Liver (tissue), 3 donors: ENCODE measurements at regions not wholly inside any gene's neighbourhood (a gene's known extent, or its start where the extent isn't known, plus 50 kb on each side); places are given as distances from the start of the nearest gene placed in this dataset.

Source experiments
- HNF4A ChIP-seq, 2 donors: conservative IDR thresholded peaks; 2 replicates each; pipeline ENCODE4 v1.6.1; 2016; ENCODE audit warnings: antibody characterized with exemption in 2 of 2, mild to moderate bottlenecking in 2 of 2
- JUND ChIP-seq, 2 donors: IDR thresholded peaks; 2 replicates each; pipeline ENCODE4 v1.6.1; 2016; ENCODE audit warnings: antibody characterized with exemption in 2 of 2
- SP1 ChIP-seq: IDR thresholded peaks from 2 replicates; pipeline ENCODE4 v1.6.1; 2018; ENCODE audit warnings: antibody characterized with exemption, mild to moderate bottlenecking
- YY1 ChIP-seq: IDR thresholded peaks from 2 replicates; pipeline ENCODE4 v1.6.1; 2016; ENCODE audit warnings: antibody characterized with exemption, mild to moderate bottlenecking
- TF ChIP-seq, protein P1 (sequence below): fragments of 150-350 bp; IDR thresholded peaks from 2 replicates; pipeline ENCODE4 v1.5.1; 2017; ENCODE audit warnings: improper control_type of control experiment, low read depth, low read length; ENCODE audit not compliant: missing input control
- TF ChIP-seq, protein P2 (sequence below): IDR thresholded peaks from 2 replicates; pipeline ENCODE4 v1.6.1; 2016; ENCODE audit warnings: antibody characterized with exemption, mild to moderate bottlenecking
- TF ChIP-seq, protein P3 (sequence below): IDR thresholded peaks from 2 replicates; pipeline ENCODE4 v1.6.1; 2016; ENCODE audit warnings: antibody characterized with exemption
- donor health status: healthy.
- donor health status: healthy.

DNA sequence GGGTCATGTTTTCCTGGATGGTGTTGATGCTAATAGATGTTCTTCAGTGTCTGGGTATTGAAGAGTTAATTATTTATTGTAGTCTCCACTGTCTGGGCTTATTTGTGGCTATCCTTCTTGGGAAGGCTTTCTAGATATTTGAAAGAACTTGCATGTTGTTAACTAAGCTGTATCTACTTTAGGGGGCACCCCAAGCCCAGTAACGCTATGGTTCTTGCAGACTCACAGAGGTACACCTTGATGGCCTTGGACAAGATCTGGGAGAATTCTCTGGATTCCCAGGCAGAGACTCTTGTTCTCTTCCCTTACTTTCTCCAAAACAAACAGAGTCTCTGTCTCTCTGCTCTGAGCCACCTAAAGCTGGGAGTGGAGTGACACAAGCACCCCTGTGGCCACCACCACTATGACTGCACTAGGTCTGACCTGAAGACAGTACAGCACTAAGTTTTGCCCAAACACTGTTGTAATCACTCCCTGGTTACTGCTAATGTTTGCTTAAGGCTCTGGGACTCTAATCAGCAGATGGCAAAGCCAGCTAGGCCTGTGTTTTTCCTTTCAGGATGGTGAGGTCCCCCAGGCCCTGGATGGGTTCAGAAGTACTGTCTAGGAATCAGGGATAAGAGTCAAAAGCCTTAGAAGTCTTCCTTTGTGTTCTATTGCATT, 76.5 kb upstream of the C1orf21 start:
- TF ChIP-seq, protein P1, sequence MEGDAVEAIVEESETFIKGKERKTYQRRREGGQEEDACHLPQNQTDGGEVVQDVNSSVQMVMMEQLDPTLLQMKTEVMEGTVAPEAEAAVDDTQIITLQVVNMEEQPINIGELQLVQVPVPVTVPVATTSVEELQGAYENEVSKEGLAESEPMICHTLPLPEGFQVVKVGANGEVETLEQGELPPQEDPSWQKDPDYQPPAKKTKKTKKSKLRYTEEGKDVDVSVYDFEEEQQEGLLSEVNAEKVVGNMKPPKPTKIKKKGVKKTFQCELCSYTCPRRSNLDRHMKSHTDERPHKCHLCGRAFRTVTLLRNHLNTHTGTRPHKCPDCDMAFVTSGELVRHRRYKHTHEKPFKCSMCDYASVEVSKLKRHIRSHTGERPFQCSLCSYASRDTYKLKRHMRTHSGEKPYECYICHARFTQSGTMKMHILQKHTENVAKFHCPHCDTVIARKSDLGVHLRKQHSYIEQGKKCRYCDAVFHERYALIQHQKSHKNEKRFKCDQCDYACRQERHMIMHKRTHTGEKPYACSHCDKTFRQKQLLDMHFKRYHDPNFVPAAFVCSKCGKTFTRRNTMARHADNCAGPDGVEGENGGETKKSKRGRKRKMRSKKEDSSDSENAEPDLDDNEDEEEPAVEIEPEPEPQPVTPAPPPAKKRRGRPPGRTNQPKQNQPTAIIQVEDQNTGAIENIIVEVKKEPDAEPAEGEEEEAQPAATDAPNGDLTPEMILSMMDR, result no peak
- TF ChIP-seq, protein P2, sequence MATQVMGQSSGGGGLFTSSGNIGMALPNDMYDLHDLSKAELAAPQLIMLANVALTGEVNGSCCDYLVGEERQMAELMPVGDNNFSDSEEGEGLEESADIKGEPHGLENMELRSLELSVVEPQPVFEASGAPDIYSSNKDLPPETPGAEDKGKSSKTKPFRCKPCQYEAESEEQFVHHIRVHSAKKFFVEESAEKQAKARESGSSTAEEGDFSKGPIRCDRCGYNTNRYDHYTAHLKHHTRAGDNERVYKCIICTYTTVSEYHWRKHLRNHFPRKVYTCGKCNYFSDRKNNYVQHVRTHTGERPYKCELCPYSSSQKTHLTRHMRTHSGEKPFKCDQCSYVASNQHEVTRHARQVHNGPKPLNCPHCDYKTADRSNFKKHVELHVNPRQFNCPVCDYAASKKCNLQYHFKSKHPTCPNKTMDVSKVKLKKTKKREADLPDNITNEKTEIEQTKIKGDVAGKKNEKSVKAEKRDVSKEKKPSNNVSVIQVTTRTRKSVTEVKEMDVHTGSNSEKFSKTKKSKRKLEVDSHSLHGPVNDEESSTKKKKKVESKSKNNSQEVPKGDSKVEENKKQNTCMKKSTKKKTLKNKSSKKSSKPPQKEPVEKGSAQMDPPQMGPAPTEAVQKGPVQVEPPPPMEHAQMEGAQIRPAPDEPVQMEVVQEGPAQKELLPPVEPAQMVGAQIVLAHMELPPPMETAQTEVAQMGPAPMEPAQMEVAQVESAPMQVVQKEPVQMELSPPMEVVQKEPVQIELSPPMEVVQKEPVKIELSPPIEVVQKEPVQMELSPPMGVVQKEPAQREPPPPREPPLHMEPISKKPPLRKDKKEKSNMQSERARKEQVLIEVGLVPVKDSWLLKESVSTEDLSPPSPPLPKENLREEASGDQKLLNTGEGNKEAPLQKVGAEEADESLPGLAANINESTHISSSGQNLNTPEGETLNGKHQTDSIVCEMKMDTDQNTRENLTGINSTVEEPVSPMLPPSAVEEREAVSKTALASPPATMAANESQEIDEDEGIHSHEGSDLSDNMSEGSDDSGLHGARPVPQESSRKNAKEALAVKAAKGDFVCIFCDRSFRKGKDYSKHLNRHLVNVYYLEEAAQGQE, result no peak
- TF ChIP-seq HNF4A (conservative IDR thresholded peaks at IDR 0.05) (no peak), JUND (IDR thresholded peaks at IDR 0.05) (no peak), YY1 (no peak), SP1 (no peak)
- TF ChIP-seq, protein P3, sequence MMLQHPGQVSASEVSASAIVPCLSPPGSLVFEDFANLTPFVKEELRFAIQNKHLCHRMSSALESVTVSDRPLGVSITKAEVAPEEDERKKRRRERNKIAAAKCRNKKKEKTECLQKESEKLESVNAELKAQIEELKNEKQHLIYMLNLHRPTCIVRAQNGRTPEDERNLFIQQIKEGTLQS, result no peak
